Activated naive CD4-positive, alpha-beta T cell treated with anti-CD3 and anti-CD28 coated beads, Interleukin-2, amount 10 ng/mL, durations not matched to agents 7 days and 5 days (primary cell): ENCODE measurements at regions not wholly inside any gene's neighbourhood (a gene's known extent, or its start where the extent isn't known, plus 50 kb on each side); places are given as distances from the start of the nearest gene placed in this dataset.

Experiments
- CTCF ChIA-PET: fragments of 350-600 bp; sonication (Branson Sonifier 250); formaldehyde crosslinking; loops from one replicate; lab custom pipeline; 2021; ENCODE audit warnings: antibody characterized with exemption; lab: Charles Lee
- DNase-seq: peaks from one replicate; pipeline ENCODE4 v3.0.0-alpha.2; 2020
- H3K27ac Mint-ChIP-seq: one replicate; pipeline ENCODE4 v1.8.0; 2021; ENCODE audit warnings: mild to moderate bottlenecking, moderate library complexity, mixed read lengths
- H3K27me3 Mint-ChIP-seq: one replicate; pipeline ENCODE4 v1.8.0; 2021; ENCODE audit warnings: mild to moderate bottlenecking, mixed read lengths
- H3K36me3 Mint-ChIP-seq: one replicate; pipeline ENCODE4 v1.8.0; 2021; ENCODE audit warnings: mixed read lengths
- H3K4me1 Mint-ChIP-seq: one replicate; pipeline ENCODE4 v1.8.0; 2021; ENCODE audit warnings: mixed read lengths
- H3K4me3 Mint-ChIP-seq: one replicate; pipeline ENCODE4 v1.8.0; 2021; ENCODE audit warnings: mild to moderate bottlenecking, moderate library complexity, mixed read lengths
- H3K9me3 Mint-ChIP-seq: one replicate; pipeline ENCODE4 v1.8.0; 2021; ENCODE audit warnings: mixed read lengths

DNA sequence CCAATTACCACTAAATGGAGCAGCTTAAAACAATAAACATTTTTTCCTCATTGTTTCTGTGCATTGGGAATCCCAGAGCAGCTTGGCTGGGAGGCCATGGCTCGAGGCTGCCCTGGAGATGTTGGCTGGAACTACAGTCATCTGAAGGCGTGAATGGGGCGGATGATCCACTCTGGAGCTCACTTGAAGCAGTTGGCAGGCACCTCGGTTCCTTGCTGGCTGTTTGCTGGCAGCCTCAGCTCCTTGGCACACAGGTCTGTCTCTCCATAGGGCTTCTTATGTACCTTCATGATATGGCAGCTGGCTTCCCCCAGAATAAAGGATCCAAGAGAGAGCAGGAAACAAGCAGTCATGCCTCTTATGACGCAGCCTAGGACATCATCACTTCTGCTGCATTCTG lies 227.0 kb upstream of the COPS8 start:
- Mint-ChIP-seq H3K4me1 (no peaks in the 10 kb centered on the region), H3K4me3 (no peak overlapping the region), H3K27me3 (peaks cover 13% of the 10 kb centered on the region), H3K36me3 (no peaks in the 10 kb centered on the region), H3K9me3 (no peaks in the 10 kb centered on the region), H3K27ac (no peak overlapping the region)
- CTCF ChIA-PET, result interaction anchor here (1.4 to 1.7 kb wide), 2 partner anchors 11 to 13 kb away, joined by 3 to 4 read pairs; no protein-coding TSS in a partner anchor
- DNase-seq, result no peak

DNA sequence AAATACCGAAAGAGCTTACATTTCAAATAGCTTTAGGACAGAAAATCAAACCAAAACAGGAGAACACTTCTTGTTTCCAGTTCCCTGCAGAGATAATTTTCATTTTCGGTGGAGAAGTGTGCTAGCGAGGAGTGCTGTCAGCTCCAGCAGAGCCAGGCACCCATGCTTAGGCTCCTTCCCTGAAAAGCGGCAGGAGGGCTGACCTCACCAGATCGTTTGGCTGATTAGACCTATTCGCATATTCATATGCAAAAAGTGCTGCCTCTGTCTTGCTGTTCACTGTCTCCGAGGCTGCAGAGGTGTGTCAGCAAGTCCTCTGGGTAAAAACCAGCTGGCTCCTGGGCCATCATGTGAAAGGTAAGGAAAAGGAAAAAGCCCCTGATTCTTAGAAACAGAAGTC lies 225.8 kb upstream of the COPS8 start:
- CTCF ChIA-PET, result no interaction called here
- no peak overlapping the region for H3K4me3 Mint-ChIP-seq

GRCh38 chr2:236861196-236861875 lies 224.4 kb upstream of the COPS8 start:
- H3K4me3 Mint-ChIP-seq, result no peak overlapping the region
- H3K4me1 Mint-ChIP-seq, result no peaks in the 10 kb centered on the region
- H3K9me3 Mint-ChIP-seq, result peaks cover 3% of the 10 kb centered on the region
- CTCF ChIA-PET, result no interaction called here
- no peak for DNase-seq
- H3K27me3 Mint-ChIP-seq, result peaks cover 13% of the 10 kb centered on the region
- no peak overlapping the region for H3K27ac Mint-ChIP-seq
- no peaks in the 10 kb centered on the region for H3K36me3 Mint-ChIP-seq

More for the DNA sequence above, 225.8 kb upstream of the COPS8 start:
- H3K27me3 Mint-ChIP-seq, result peaks cover 13% of the 10 kb centered on the region
- no peak for DNase-seq
- H3K27ac Mint-ChIP-seq, result no peak overlapping the region
- no peaks in the 10 kb centered on the region for H3K4me1 Mint-ChIP-seq
- no peaks in the 10 kb centered on the region for H3K36me3 Mint-ChIP-seq
- H3K9me3 Mint-ChIP-seq, result peaks cover 1% of the 10 kb centered on the region

DNA sequence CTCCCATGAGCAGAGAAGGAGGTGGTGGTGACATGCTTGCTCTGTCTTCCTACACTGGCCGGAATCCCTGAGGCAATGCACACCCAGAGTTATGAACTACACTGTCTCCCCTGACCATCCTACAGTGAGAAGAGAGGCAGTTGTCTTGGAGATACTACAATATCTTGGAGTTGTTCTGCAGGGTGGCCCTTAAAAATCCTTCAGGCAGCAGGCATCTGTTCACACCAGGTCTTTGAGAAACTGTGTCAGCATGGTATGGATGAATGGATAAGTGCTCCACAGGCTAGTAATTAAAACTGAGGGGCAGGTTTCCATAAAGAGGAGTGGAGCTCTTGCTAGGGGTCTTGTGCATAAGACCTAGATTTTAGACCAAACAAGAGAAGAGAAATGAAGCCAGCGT lies 223.7 kb upstream of the COPS8 start:
- CTCF ChIA-PET, result no interaction called here
- H3K27me3 Mint-ChIP-seq, result peaks cover 10% of the 10 kb centered on the region
- no peak for DNase-seq
- H3K36me3 Mint-ChIP-seq, result no peaks in the 10 kb centered on the region
- H3K9me3 Mint-ChIP-seq, result peaks cover 3% of the 10 kb centered on the region
- no peak overlapping the region for H3K27ac Mint-ChIP-seq
- H3K4me3 Mint-ChIP-seq, result no peak overlapping the region
- no peaks in the 10 kb centered on the region for H3K4me1 Mint-ChIP-seq

GRCh38 chr2:236862526-236862925 lies 223.2 kb upstream of the COPS8 start:
- DNase-seq, result no peak
- H3K4me1 Mint-ChIP-seq, result no peaks in the 10 kb centered on the region
- no peak overlapping the region for H3K4me3 Mint-ChIP-seq
- no peak overlapping the region for H3K27ac Mint-ChIP-seq
- no peaks in the 10 kb centered on the region for H3K36me3 Mint-ChIP-seq
- CTCF ChIA-PET, result no interaction called here
- peaks cover 5% of the 10 kb centered on the region for H3K27me3 Mint-ChIP-seq
- peaks cover 3% of the 10 kb centered on the region for H3K9me3 Mint-ChIP-seq

- H3K36me3 Mint-ChIP-seq, result no peaks in the 10 kb centered on the region
- peaks cover 3% of the 10 kb centered on the region for H3K9me3 Mint-ChIP-seq
- no peak for DNase-seq
- H3K27me3 Mint-ChIP-seq, result peaks cover 2% of the 10 kb centered on the region
- CTCF ChIA-PET, result no interaction called here
- no peak overlapping the region for H3K4me3 Mint-ChIP-seq
- H3K4me1 Mint-ChIP-seq, result no peaks in the 10 kb centered on the region
- no peak overlapping the region for H3K27ac Mint-ChIP-seq
These were observed 222.5 kb upstream of the COPS8 start for GRCh38 chr2:236862961-236863728.

DNA sequence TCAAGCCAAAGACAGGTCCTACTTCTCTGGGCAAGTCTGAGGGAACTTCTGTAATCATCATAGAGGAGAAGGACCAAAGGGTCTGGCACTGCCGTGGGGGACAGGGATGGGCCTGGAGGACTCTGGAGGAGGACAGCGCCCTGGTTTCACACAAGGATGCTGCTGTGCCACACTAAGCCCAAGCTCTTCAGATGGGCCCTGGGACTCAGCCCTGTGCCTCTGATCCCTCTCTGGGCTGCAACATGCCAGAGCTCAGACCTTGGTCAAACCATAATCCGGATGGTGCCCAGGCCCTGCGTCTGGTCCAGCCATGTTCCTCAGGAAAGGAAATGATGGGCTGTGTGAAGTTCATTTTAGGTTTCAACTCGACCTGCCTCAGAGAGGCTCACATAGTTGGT lies 222.0 kb upstream of the COPS8 start:
- Mint-ChIP-seq H3K4me1 (no peaks in the 10 kb centered on the region), H3K9me3 (peaks cover 3% of the 10 kb centered on the region), H3K4me3 (no peak overlapping the region), H3K27me3 (no peaks in the 10 kb centered on the region), H3K36me3 (no peaks in the 10 kb centered on the region), H3K27ac (no peak overlapping the region)
- DNase-seq, result no peak
- CTCF ChIA-PET, result no interaction called here

DNA sequence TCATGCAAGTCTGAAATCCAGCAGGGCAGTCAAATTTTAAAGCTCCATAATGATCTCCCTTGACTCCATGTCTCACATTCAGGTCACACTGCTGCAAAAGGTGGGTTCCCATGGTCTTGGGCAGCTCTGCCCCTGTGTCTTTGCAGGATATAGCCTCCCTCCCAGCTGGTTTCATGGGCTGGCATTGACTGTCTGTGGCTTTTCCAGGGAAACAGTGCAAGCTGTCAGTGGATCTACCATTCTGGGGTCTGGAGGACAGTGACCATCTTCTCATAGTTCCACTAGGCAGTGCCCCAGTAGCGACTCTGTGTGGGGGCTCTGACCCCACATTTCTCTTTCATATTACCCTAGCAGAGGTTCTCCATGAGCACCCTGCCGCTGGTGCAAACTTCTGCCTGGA lies 220.6 kb upstream of the COPS8 start:
- H3K36me3 Mint-ChIP-seq, result no peaks in the 10 kb centered on the region
- no peak for DNase-seq
- H3K9me3 Mint-ChIP-seq, result peaks cover 3% of the 10 kb centered on the region
- no peak overlapping the region for H3K4me3 Mint-ChIP-seq
- no peak overlapping the region for H3K27ac Mint-ChIP-seq
- H3K27me3 Mint-ChIP-seq, result no peaks in the 10 kb centered on the region
- CTCF ChIA-PET, result no interaction called here
- no peaks in the 10 kb centered on the region for H3K4me1 Mint-ChIP-seq

DNA sequence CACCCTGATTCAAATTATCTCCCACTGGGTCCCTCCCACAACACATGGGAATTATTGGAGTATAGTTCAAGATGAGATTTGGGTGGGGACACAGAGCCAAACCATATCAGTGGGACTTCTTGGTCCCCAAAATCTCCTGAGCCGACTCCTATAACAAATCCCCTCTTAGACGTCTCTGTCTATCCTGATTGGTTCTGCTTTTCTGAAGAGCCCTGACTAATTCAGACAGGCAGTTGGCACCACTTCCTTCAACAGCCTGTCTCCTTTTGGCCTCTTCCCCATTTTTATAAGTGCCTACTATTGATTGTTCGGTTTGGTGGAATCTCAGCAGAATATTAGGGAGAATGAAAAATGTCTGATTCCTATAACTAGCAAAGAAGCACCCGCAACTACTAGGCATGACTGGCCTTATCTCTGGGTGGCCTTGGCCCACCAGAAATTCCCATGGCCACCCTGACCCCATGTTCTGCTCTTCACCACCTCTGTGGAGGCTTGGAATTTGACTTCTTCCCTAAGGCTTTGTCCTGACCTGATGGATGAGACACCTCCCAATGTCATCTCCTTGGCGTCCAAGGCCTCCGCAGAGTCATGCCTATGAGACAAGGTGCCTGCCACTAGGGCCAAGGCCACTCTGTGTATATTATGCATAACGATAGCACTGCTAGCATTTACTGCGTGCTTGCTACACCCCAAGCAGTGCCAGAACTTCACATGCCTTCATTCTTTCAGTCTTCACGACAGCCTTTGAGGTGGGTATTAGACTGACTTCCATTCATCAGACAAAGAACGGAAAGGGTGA lies 218.9 kb upstream of the COPS8 start:
- no peak for DNase-seq
- Mint-ChIP-seq H3K36me3 (no peaks in the 10 kb centered on the region), H3K9me3 (peaks cover 3% of the 10 kb centered on the region), H3K27ac (no peak overlapping the region), H3K27me3 (no peaks in the 10 kb centered on the region), H3K4me1 (no peaks in the 10 kb centered on the region), H3K4me3 (no peak overlapping the region)
- CTCF ChIA-PET, result no interaction called here

DNA sequence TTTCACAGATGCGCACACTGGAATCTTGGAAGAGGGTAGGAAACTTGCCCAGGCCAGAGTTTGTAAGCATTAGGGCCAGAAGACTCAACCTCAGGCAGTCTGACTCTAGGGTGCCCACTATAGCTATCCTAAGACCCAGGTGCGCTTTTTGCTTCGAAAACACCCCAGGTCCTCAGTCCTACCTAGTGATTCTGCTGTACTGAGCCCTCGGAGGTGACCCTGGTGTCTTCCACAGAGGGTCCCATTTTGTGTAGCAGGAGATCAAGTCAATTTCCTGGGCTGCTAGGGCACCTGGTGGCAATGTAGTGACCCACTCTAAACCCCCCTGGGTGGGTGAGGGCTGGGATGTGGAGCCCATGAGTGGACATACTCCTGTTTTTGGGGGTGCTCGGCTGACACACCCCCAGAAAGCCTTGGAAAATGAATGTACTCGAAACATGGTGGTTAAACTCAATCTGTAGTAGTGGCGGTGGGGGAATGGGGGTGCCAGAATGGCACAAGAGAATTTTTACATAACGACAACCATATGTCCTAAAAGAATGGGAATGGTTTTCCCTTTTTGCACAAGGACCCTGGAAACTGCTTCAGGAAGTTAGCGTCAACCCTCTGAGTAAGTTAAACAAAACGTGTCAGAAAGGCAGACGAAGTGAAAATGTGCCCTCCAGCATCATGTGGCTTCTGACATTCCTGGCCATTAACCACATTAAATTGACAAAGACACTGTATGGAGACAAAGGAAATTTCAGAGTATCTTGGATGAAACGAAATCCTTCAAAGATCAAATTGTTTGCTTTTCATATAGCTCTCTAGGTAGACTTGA lies 218.0 kb upstream of the COPS8 start:
- no peak for DNase-seq
- CTCF ChIA-PET, result no interaction called here
- H3K27me3 Mint-ChIP-seq, result no peaks in the 10 kb centered on the region

GRCh38 chr2:236870370-236870769 lies 215.3 kb upstream of the COPS8 start:
- Mint-ChIP-seq H3K27ac (no peak overlapping the region), H3K27me3 (peaks cover 7% of the 10 kb centered on the region), H3K4me1 (no peaks in the 10 kb centered on the region), H3K36me3 (no peaks in the 10 kb centered on the region), H3K9me3 (peaks cover 1% of the 10 kb centered on the region), H3K4me3 (no peak overlapping the region)
- DNase-seq, result no peak
- CTCF ChIA-PET, result interaction anchor here (1.6 kb wide), 1 partner anchor 12 kb away, joined by 4 read pairs; no protein-coding TSS in a partner anchor

More for the DNA sequence above, 218.0 kb upstream of the COPS8 start:
- Mint-ChIP-seq H3K9me3 (peaks cover 3% of the 10 kb centered on the region), H3K4me3 (no peak overlapping the region), H3K27ac (no peak overlapping the region), H3K36me3 (no peaks in the 10 kb centered on the region), H3K4me1 (no peaks in the 10 kb centered on the region)

- H3K4me1 Mint-ChIP-seq, result no peaks in the 10 kb centered on the region
- CTCF ChIA-PET, result interaction anchor here (0.7 kb wide), 1 partner anchor 13 kb away, joined by 3 read pairs; no protein-coding TSS in a partner anchor
- no peaks in the 10 kb centered on the region for H3K36me3 Mint-ChIP-seq
- no peaks in the 10 kb centered on the region for H3K9me3 Mint-ChIP-seq
- DNase-seq, result no peak
- no peak overlapping the region for H3K27ac Mint-ChIP-seq
- H3K4me3 Mint-ChIP-seq, result no peak overlapping the region
- H3K27me3 Mint-ChIP-seq, result peaks cover 15% of the 10 kb centered on the region
These were observed 214.1 kb upstream of the COPS8 start for GRCh38 chr2:236871500-236872001.

GRCh38 chr2:236872015-236872414 lies 213.7 kb upstream of the COPS8 start:
- DNase-seq, result no peak
- CTCF ChIA-PET, result interaction anchor here (0.7 kb wide), 1 partner anchor 14 kb away, joined by 3 read pairs; no protein-coding TSS in a partner anchor

More at GRCh38 chr2:236872015-236872414, 213.7 kb upstream of the COPS8 start:
- Mint-ChIP-seq H3K27ac (no peak overlapping the region), H3K9me3 (no peaks in the 10 kb centered on the region), H3K4me1 (no peaks in the 10 kb centered on the region), H3K27me3 (peaks cover 15% of the 10 kb centered on the region), H3K4me3 (no peak overlapping the region), H3K36me3 (no peaks in the 10 kb centered on the region)
